ENCODE measurements at regions not wholly inside any gene's neighbourhood (a gene's known extent, or its start where the extent isn't known, plus 50 kb on each side); places are given as distances from the start of the nearest gene placed in this dataset.

DNA sequence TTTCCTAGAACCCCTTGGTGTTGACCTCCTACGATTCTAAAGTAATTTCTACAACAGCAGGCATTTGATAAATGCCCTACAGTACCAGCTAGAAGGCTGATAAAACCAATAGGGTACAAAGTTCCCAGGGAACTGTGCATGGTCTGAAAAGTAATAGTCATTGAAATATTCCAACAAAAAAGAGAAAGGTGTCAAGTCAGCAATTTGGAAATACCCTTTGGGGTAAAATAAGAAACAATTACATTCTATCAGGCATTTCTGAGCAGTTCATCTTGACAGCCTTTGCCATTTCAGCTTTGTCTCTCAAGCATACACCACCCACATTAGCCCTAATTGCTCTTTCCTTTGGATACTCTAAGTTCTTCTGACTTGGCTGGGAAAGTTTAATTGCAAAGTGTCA lies 542.9 kb upstream of the DDX18 start:
- Histone ChIP-seq H3K36me3 (no peaks in the 10 kb centered on the region), H3K4me1 (ENCODE audit: low read depth) (no peaks in the 10 kb centered on the region), H3K9me3 (ENCODE audit: low read depth) (no peaks in the 10 kb centered on the region), H3K27me3 (no peaks in the 10 kb centered on the region), H3K27ac (no peak overlapping the region), H3K4me3 (no peak overlapping the region)
- TF ChIP-seq, protein P1, sequence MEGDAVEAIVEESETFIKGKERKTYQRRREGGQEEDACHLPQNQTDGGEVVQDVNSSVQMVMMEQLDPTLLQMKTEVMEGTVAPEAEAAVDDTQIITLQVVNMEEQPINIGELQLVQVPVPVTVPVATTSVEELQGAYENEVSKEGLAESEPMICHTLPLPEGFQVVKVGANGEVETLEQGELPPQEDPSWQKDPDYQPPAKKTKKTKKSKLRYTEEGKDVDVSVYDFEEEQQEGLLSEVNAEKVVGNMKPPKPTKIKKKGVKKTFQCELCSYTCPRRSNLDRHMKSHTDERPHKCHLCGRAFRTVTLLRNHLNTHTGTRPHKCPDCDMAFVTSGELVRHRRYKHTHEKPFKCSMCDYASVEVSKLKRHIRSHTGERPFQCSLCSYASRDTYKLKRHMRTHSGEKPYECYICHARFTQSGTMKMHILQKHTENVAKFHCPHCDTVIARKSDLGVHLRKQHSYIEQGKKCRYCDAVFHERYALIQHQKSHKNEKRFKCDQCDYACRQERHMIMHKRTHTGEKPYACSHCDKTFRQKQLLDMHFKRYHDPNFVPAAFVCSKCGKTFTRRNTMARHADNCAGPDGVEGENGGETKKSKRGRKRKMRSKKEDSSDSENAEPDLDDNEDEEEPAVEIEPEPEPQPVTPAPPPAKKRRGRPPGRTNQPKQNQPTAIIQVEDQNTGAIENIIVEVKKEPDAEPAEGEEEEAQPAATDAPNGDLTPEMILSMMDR (IDR thresholded peaks at IDR 0.05; ENCODE audit: low read depth, low read length): no peak
- DNase-seq (ENCODE audit: low read depth in 1 of 2, low spot score in 1 of 2): no peak

DNA sequence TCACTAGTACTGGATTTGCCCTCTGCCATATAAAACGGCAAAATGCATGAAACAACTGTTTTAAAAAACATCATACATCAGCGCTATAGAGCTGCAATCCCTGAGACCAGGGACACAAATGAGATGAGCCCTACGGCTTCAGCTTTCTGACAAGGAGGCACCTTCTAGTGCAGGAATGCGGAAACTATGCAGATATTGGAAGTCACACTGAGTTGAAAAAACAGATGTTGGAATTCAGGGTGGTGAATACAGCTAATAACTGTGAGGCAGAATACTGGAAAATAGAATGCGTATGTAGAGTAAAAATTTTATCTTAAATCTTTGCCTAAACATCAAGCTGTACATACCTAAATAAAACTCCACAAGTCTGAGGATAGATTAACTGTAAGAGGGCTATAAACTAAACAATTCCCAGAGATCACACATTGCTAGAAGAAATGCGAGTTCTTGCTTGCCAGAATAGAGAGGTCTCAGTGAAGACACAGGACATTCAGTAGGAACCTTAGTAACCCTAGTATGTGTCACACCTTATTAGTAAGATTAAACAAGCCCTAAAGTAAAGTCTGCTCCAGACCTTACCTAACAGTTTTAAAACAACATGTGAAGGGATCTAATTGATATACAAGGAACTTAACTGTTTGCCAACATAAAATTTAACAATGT lies 541.4 kb upstream of the DDX18 start:
- DNase-seq (ENCODE audit: low read depth in 1 of 2, low spot score in 1 of 2): peak in 1 of 2 donors; percentile 4
- no peak overlapping the region for H3K4me3 ChIP-seq
- no peaks in the 10 kb centered on the region for H3K36me3 ChIP-seq
- no peak overlapping the region for H3K27ac ChIP-seq
- no peaks in the 10 kb centered on the region for H3K9me3 ChIP-seq (ENCODE audit: low read depth)
- H3K27me3 ChIP-seq: no peaks in the 10 kb centered on the region
- TF ChIP-seq, protein P1 (IDR thresholded peaks at IDR 0.05; ENCODE audit: low read depth, low read length): no peak
- no peaks in the 10 kb centered on the region for H3K4me1 ChIP-seq (ENCODE audit: low read depth)

DNA sequence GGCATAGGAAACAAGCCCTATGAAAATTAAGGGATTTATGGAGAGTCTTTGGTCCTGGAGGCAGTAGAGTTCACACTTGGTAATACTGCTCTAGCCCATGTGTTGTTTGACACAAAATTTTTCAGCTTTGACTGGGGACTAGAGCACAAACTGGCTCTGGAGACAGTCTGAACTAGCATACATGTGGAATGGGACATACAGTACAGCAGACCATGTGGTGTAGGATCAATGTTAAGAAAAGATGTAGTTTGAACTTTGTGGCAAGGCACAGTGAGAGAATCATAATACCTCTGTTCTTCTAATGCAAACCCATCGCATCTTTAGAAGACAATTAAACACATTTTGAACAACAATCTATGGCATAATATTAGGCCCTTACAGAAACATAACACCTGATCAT lies 521.5 kb upstream of the DDX18 start:
- DNase-seq (ENCODE audit: low read depth in 1 of 2, low spot score in 1 of 2): no peak
- TF ChIP-seq, protein P1 (IDR thresholded peaks at IDR 0.05; ENCODE audit: low read depth, low read length): no peak
- H3K27ac ChIP-seq: no peak overlapping the region
- no peaks in the 10 kb centered on the region for H3K27me3 ChIP-seq
- no peaks in the 10 kb centered on the region for H3K4me1 ChIP-seq (ENCODE audit: low read depth)
- H3K36me3 ChIP-seq: no peaks in the 10 kb centered on the region
- no peaks in the 10 kb centered on the region for H3K9me3 ChIP-seq (ENCODE audit: low read depth)
- H3K4me3 ChIP-seq: no peak overlapping the region

DNA sequence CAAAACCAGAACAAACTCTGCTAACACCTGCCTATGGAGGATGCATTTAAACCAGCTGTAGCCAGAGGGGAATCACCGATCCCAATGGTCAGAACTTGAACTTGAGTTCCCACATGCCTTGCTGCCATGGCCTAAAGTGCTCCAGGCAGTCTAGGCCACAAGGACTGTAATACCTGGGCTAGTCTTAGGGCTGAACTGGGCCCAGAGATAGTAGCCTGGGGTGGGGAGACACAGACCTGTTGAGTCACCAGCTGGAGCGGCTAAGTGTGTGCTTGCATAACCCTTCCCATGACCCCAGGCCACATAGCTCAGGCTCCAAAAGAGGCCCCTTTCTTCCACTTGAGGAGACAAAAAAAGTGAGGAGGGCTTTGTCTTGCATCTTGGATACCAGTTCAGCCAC lies 515.0 kb upstream of the DDX18 start:
- Histone ChIP-seq H3K4me1 (ENCODE audit: low read depth) (no peaks in the 10 kb centered on the region), H3K27ac (no peak overlapping the region), H3K36me3 (no peaks in the 10 kb centered on the region), H3K27me3 (no peaks in the 10 kb centered on the region), H3K4me3 (no peak overlapping the region), H3K9me3 (ENCODE audit: low read depth) (no peaks in the 10 kb centered on the region)
- TF ChIP-seq, protein P1 (IDR thresholded peaks at IDR 0.05; ENCODE audit: low read depth, low read length): no peak
- no peak for DNase-seq (ENCODE audit: low read depth in 1 of 2, low spot score in 1 of 2)

DNA sequence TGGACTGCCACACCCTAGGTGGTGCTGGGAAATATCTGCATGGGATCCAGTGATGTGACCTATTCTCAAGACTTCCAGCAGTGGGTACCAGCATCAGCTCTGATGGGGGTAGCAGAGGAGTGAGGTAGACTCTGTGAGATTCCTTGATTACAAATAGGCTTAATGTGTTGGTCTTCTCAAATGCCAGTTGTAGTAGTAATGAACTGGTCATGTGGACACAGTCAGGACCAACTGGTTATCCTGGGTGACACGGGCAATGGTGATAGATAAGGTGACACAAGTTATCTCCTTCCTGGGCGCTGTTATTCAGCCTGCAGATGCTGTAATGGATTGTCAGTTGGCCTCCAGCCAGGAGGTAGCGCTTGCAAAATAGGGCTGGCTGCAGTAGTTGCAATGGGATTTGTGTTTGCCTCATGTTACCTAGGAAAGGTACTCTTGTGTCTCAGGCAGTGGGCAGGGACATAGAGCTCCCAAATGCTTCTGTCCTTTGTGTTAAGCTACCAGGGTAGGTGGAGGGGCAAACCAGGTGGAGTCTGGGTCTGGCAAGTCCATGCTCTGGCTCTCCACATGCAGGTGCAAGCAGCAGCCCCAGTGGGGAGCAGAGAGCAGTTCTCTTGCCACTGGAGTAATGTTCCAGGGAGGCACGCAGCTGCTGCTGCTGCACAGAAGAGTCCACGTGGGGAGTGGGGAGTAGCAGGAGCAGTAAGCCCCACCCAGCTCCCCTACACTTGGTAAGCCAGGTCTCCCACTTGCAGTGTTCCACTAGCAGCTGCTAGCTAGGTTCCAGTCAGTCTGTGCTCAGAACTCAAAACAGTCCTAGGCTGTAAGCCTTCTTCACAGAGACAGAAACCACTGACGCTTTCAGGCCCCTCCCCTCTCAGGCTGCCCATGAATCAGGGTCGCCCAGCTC lies 505.4 kb upstream of the DDX18 start:
- Histone ChIP-seq H3K36me3 (no peaks in the 10 kb centered on the region), H3K4me1 (ENCODE audit: low read depth) (no peaks in the 10 kb centered on the region), H3K9me3 (ENCODE audit: low read depth) (no peaks in the 10 kb centered on the region), H3K27me3 (no peaks in the 10 kb centered on the region), H3K27ac (no peak overlapping the region), H3K4me3 (no peak overlapping the region)
- no peak for DNase-seq (ENCODE audit: low read depth in 1 of 2, low spot score in 1 of 2)
- TF ChIP-seq, protein P1 (IDR thresholded peaks at IDR 0.05; ENCODE audit: low read depth, low read length): no peak

Data from cardiac muscle cell (in vitro differentiated cells and primary cell).